ENCODE measurements at regions not wholly inside any gene's neighbourhood (a gene's known extent, or its start where the extent isn't known, plus 50 kb on each side); places are given as distances from the start of the nearest gene placed in this dataset.

DNA sequence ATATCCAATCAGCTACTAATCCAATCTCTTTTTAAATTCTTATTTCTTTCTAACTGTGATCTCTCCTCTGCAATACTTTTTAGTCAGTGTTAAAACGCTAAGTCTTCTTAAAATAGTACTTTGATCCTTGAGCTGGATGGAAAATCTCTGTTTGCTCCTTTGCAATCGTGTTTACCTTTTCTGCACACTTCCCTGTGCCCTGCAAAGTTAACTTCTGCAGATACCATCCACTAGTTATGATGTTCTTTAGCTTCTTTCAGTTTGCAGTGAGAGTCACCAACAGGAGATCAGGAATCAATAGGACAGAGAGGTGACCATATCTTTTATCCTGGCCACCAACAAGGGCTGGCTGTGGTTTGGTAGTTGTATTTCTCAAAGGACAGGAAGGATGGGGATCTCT lies 391.5 kb downstream of the GASK1B start:
- H3K4me3 Mint-ChIP-seq (ENCODE audit: unreplicated experiment), result no peak overlapping the region
- H3K36me3 Mint-ChIP-seq (ENCODE audit: unreplicated experiment), result no peaks in the 10 kb centered on the region
- DNase-seq, result no peak
- no peaks in the 10 kb centered on the region for H3K9me3 Mint-ChIP-seq (ENCODE audit: unreplicated experiment)
- TF ChIP-seq, protein P1, sequence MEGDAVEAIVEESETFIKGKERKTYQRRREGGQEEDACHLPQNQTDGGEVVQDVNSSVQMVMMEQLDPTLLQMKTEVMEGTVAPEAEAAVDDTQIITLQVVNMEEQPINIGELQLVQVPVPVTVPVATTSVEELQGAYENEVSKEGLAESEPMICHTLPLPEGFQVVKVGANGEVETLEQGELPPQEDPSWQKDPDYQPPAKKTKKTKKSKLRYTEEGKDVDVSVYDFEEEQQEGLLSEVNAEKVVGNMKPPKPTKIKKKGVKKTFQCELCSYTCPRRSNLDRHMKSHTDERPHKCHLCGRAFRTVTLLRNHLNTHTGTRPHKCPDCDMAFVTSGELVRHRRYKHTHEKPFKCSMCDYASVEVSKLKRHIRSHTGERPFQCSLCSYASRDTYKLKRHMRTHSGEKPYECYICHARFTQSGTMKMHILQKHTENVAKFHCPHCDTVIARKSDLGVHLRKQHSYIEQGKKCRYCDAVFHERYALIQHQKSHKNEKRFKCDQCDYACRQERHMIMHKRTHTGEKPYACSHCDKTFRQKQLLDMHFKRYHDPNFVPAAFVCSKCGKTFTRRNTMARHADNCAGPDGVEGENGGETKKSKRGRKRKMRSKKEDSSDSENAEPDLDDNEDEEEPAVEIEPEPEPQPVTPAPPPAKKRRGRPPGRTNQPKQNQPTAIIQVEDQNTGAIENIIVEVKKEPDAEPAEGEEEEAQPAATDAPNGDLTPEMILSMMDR (IDR thresholded peaks at IDR 0.05; ENCODE audit: partially characterized antibody, unreplicated experiment), result no peak
- H3K27me3 Mint-ChIP-seq (ENCODE audit: unreplicated experiment), result peaks cover 2% of the 10 kb centered on the region
- H3K27ac Mint-ChIP-seq (ENCODE audit: unreplicated experiment), result no peak overlapping the region
- peaks cover 2% of the 10 kb centered on the region for H3K4me1 Mint-ChIP-seq (ENCODE audit: low read depth, unreplicated experiment)

DNA sequence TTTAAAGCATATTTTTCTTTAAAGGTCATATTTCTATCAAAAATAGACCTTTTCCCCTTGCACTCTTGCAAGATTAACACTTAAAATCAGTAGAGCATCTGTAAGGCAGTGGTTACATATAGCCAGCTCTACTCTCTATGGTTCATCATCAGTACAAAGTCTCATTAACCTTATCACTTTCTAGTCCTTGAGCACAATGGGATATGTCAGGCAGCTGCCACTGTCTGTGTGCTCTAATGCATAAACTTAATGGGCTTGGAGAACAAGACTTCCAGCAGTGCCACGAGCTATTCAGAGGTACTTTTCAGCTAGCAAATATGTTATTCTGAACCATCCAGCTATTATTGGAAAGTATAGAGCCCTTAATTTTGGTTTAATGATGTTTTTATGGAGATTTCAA lies 393.7 kb downstream of the GASK1B start:
- H3K27ac Mint-ChIP-seq (ENCODE audit: unreplicated experiment), result no peak overlapping the region
- no peaks in the 10 kb centered on the region for H3K9me3 Mint-ChIP-seq (ENCODE audit: unreplicated experiment)
- no peaks in the 10 kb centered on the region for H3K36me3 Mint-ChIP-seq (ENCODE audit: unreplicated experiment)
- H3K27me3 Mint-ChIP-seq (ENCODE audit: unreplicated experiment), result peaks cover 2% of the 10 kb centered on the region
- DNase-seq, result no peak
- H3K4me3 Mint-ChIP-seq (ENCODE audit: unreplicated experiment), result no peak overlapping the region
- H3K4me1 Mint-ChIP-seq (ENCODE audit: low read depth, unreplicated experiment), result peaks cover 2% of the 10 kb centered on the region
- TF ChIP-seq, protein P1 (IDR thresholded peaks at IDR 0.05; ENCODE audit: partially characterized antibody, unreplicated experiment), result no peak

DNA sequence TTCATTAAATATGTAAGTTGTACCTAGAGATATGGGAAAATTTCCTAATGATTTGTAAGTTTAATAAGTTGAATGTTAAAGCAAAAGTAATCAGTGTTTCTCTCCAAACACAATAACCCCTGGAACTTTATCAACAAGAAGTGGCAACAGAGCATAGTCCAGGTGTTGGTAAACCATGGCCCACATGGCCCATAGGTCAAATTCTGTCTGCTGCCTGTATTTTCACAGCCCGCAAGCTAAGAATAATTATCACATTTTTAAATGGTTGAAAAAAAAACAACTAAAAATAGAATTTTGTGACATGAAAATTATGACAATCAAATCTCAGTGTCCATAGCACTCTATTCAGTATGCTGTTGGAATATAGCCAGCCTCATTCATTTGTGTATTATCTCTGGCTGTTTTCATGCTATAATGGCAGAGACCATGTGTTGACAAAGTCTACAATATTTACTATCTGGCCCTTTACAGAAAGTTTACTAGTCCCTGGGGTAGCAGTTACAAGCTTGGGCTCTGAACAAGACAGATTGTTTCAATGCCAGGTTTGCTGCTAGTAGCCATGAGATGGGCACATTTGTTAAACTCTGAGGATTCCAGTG lies 395.8 kb downstream of the GASK1B start:
- TF ChIP-seq, protein P1 (IDR thresholded peaks at IDR 0.05; ENCODE audit: partially characterized antibody, unreplicated experiment), result no peak
- Mint-ChIP-seq H3K36me3 (ENCODE audit: unreplicated experiment) (no peaks in the 10 kb centered on the region), H3K4me3 (ENCODE audit: unreplicated experiment) (no peak overlapping the region), H3K9me3 (ENCODE audit: unreplicated experiment) (no peaks in the 10 kb centered on the region), H3K27ac (ENCODE audit: unreplicated experiment) (no peak overlapping the region), H3K27me3 (ENCODE audit: unreplicated experiment) (peaks cover 2% of the 10 kb centered on the region), H3K4me1 (ENCODE audit: low read depth, unreplicated experiment) (peaks cover 2% of the 10 kb centered on the region)
- no peak for DNase-seq

DNA sequence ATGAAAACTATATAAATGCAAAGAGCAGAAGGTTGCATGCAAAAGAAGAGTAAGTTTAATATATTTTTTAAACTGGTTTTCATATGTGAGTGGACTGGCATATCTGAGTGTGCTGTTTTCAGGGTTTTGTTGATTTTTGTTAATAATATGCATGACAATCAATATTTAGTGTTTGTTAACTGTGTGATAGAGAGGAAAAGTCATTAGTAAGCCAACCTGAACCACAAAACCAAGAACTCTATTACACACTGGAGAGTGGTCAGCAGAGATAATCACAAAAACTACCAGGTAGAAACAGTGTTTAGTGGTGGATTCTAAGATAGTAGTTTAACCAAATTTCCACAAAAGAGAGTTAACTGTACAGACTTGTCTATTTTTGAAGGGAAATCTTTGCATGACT lies 396.9 kb downstream of the GASK1B start:
- Mint-ChIP-seq H3K4me1 (ENCODE audit: low read depth, unreplicated experiment) (peaks cover 2% of the 10 kb centered on the region), H3K4me3 (ENCODE audit: unreplicated experiment) (no peak overlapping the region)
- TF ChIP-seq, protein P1 (IDR thresholded peaks at IDR 0.05; ENCODE audit: partially characterized antibody, unreplicated experiment), result no peak

DNA sequence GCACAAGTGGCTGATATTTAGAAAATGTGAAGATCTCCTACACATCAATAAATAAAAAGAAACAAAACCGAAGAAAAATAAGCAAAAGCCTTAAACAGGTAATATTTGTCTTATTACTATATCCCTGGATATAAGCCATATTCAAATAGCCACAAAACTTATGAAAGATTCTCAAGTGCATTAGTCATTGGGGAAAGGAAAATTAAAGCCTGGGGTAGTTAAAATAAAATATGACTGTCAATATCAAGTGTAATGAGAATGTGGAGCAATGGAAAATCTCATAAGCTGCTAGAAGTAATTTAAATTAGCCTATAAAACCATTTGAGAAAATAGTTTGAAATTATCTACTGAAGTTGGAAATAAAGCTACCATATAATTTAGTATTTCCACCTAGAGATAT lies 399.9 kb downstream of the GASK1B start:
- Mint-ChIP-seq H3K27me3 (ENCODE audit: unreplicated experiment) (no peaks in the 10 kb centered on the region), H3K4me1 (ENCODE audit: low read depth, unreplicated experiment) (peaks cover 2% of the 10 kb centered on the region), H3K9me3 (ENCODE audit: unreplicated experiment) (no peaks in the 10 kb centered on the region), H3K27ac (ENCODE audit: unreplicated experiment) (no peak overlapping the region), H3K36me3 (ENCODE audit: unreplicated experiment) (no peaks in the 10 kb centered on the region), H3K4me3 (ENCODE audit: unreplicated experiment) (no peak overlapping the region)
- no peak for DNase-seq
- TF ChIP-seq, protein P1 (IDR thresholded peaks at IDR 0.05; ENCODE audit: partially characterized antibody, unreplicated experiment), result no peak

More for the DNA sequence above, 396.9 kb downstream of the GASK1B start:
- no peaks in the 10 kb centered on the region for H3K9me3 Mint-ChIP-seq (ENCODE audit: unreplicated experiment)
- H3K27ac Mint-ChIP-seq (ENCODE audit: unreplicated experiment), result no peak overlapping the region
- no peaks in the 10 kb centered on the region for H3K36me3 Mint-ChIP-seq (ENCODE audit: unreplicated experiment)
- DNase-seq, result no peak
- peaks cover 2% of the 10 kb centered on the region for H3K27me3 Mint-ChIP-seq (ENCODE audit: unreplicated experiment)

Measured in glutamatergic neuron (in vitro differentiated cells).